HUES6 (cell line): ENCODE measurements at regions not wholly inside any gene's neighbourhood (a gene's known extent, or its start where the extent isn't known, plus 50 kb on each side); places are given as distances from the start of the nearest gene placed in this dataset.
"Not testable (repeated sequence)": the region's sequence is repeated elsewhere in the genome, so short reads cannot be mapped to it uniquely, and the experiment has no call there.

Experiments used
- H3K27ac ChIP-seq: 2 replicates; pipeline ENCODE4 v1.7.0; 2013; ENCODE audit warnings: low read depth, mild to moderate bottlenecking, low read length, inconsistent platforms
- H3K27me3 ChIP-seq: 2 replicates; pipeline ENCODE4 v1.6.1; 2013; ENCODE audit warnings: low read length; ENCODE audit not compliant: control insufficient read depth, insufficient read depth
- H3K36me3 ChIP-seq: 2 replicates; pipeline ENCODE4 v1.6.1; 2013; ENCODE audit warnings: low read length; ENCODE audit not compliant: control insufficient read depth, insufficient read depth
- H3K4me1 ChIP-seq: 2 replicates; pipeline ENCODE4 v1.6.1; 2013; ENCODE audit warnings: low read length; ENCODE audit not compliant: control insufficient read depth, insufficient read depth
- H3K4me3 ChIP-seq: 2 replicates; pipeline ENCODE4 v1.5.1; 2013; ENCODE audit warnings: low read depth, low read length
- H3K9ac ChIP-seq: one replicate; pipeline ENCODE4 v1.6.1; 2013; ENCODE audit warnings: mild to moderate bottlenecking, low read length
- H3K9me3 ChIP-seq: 2 replicates; pipeline ENCODE4 v1.6.1; 2013; ENCODE audit warnings: low read depth, low read length; ENCODE audit not compliant: control insufficient read depth, insufficient read depth

DNA sequence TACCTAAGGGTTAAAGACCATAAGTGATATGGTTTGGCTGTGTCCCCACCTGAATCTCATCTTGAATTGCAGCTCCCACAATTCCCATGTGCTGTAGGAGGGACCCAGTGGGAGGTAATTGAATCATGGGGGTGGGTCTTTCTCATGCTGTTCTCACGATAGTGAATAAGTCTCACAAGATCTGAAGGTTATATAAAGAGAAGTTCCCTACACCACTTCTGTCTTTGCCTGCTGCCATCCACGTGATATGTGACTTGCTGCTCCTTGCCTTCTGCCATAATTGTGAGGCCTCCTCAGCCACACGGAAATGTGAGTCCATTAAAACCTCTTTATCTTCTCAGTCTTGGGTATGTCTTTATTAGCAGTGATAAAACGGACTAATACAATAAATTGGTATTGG is 75.0 kb upstream of the CADPS start:
- 0 out of 2 replicates have a peak, but pooled peaks cover 3% of the 10 kb centered on the region for H3K9me3 ChIP-seq
- H3K4me1 ChIP-seq: peaks cover 26% of the 10 kb centered on the region
- H3K27me3 ChIP-seq: no peaks in the 10 kb centered on the region
- H3K9ac ChIP-seq: peak overlapping the region; percentile 76
- H3K27ac ChIP-seq: peak overlapping the region; percentile 69
- H3K4me3 ChIP-seq: peak overlapping the region; percentile 62
- peaks cover 29% of the 10 kb centered on the region for H3K36me3 ChIP-seq

DNA sequence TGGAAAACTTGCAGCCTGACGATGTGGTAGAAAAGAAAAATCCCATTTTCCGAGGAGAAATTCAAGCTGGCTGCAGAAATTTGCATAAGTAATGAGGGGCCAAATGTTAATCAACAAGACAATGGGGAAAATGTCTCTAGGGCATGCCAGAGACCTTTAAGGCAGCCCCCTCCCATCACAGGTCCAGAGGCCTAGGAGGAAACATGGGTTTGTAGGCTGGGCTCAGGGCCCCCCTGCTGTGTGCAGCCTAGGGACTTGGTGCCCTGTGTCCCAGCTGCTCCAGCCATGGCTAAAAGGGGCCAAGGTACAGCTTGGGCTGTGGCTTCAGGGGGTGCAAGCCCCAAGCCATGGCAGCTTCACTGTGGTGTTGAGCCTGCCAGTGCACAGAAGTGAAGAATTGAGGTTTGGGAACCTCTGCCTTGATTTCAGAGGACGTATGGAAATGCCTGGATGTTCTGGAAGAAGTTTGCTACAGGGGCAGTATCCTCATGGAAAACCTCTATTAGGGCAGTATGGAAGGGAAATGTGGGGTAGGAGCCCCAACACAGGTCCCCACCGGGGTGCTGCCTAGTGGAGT is 75.9 kb upstream of the CADPS start:
- peak overlapping the region; percentile 76 for H3K9ac ChIP-seq
- H3K4me1 ChIP-seq: peaks cover 28% of the 10 kb centered on the region
- H3K9me3 ChIP-seq: 0 out of 2 replicates have a peak, but pooled peaks cover 3% of the 10 kb centered on the region
- peak overlapping the region; percentile 69 for H3K27ac ChIP-seq
- H3K27me3 ChIP-seq: no peaks in the 10 kb centered on the region
- peak overlapping the region; percentile 62 for H3K4me3 ChIP-seq
- peaks cover 36% of the 10 kb centered on the region for H3K36me3 ChIP-seq

DNA sequence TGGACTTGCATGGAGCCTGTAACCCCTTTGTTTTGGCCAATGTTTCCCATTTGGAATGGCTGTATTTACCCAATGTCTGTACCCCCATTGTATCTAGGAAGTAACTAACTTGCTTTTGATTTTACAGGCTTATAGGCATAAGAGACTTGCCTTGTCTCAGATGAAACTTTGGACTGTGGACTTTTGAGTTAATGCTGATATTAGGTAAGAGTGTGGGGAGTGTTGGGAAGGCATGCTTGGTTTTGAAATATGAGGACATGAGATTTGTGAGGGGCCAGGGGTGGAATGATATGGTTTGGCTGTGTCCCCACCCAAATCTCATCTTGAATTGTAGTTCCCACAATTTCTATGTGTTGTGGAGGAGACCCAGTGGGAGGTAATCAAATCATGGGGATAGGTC is 76.7 kb upstream of the CADPS start:
- not testable (repeated sequence) for H3K27me3 ChIP-seq, H3K9me3 ChIP-seq, H3K27ac ChIP-seq
- peak overlapping the region; percentile 17 for H3K9ac ChIP-seq
- H3K36me3 ChIP-seq: peaks cover 37% of the 10 kb centered on the region
- H3K4me1 ChIP-seq: peaks cover 28% of the 10 kb centered on the region
- peak overlapping the region; percentile 62 for H3K4me3 ChIP-seq

DNA sequence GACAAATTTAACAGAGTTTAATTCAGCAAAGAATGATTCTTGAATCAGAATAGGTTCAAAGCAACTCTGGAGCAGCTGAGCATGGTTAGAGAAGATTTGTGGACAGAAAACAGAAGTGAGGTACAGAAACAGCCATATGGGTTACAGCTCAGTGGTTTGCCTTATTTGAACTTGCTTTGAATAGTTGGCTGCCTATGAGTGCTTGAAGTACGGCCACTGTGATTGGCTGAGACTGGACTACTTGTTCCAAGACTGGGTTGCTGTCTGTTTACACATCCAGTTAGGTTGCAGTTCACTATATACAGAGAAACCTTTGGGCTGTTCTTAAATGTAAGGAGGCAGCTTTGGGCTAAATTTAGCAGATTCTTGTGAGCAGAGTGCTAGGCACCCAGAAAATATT is 79.4 kb upstream of the CADPS start:
- Histone ChIP-seq H3K27ac (no peak overlapping the region), H3K27me3 (no peaks in the 10 kb centered on the region), H3K4me1 (peaks cover 28% of the 10 kb centered on the region), H3K36me3 (peaks cover 45% of the 10 kb centered on the region), H3K4me3 (no peak overlapping the region), H3K9me3 (0 out of 2 replicates have a peak, but pooled peaks cover 3% of the 10 kb centered on the region), H3K9ac (no peak overlapping the region)

DNA sequence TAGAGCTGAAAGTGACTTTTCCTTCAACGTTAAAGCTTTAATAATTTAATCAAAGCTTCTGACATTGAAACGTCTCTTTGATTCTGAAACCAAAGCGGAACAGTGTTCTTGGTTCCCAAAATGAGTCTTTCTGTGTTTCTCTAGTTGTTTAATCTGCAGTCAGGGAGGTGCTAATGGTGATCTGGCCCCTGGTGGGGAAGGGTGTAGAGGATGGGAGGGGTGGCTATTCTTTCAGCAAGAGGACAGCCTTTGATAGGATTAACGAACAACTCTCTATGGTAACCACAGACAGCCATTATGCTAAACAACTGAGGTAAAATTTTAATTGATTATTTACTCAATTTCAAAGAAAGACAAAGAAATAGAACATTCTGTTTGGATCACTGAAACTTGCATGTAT is 79.9 kb upstream of the CADPS start:
- H3K4me3 ChIP-seq: no peak overlapping the region
- H3K27ac ChIP-seq: no peak overlapping the region
- H3K27me3 ChIP-seq: no peaks in the 10 kb centered on the region
- H3K4me1 ChIP-seq: peaks cover 24% of the 10 kb centered on the region
- H3K9ac ChIP-seq: no peak overlapping the region
- H3K36me3 ChIP-seq: peaks cover 45% of the 10 kb centered on the region
- H3K9me3 ChIP-seq: 0 out of 2 replicates have a peak, but pooled peaks cover 3% of the 10 kb centered on the region

DNA sequence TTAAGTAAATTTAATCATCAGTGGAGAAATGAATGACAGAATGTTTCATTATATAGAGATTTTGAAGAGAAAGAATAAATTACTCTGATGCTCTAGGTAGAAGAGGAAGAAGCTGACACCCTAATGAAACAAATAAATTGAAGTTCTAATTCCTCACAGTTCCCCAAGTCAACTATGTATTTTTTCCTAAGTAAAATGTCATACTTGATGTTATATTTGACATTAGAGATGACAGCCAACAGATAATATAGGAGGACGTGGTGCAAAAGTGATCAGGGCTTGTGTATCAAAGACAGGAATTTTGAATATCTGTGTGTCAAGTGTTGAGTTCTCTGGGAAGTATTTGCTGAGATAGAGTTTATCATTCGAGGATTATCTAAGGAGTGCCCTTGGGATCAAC is 81.2 kb upstream of the CADPS start:
- Histone ChIP-seq H3K36me3 (peaks cover 45% of the 10 kb centered on the region), H3K27me3 (no peaks in the 10 kb centered on the region), H3K9ac (no peak overlapping the region), H3K4me1 (peaks cover 17% of the 10 kb centered on the region), H3K4me3 (no peak overlapping the region), H3K9me3 (0 out of 2 replicates have a peak, but pooled peaks cover 2% of the 10 kb centered on the region), H3K27ac (no peak overlapping the region)

DNA sequence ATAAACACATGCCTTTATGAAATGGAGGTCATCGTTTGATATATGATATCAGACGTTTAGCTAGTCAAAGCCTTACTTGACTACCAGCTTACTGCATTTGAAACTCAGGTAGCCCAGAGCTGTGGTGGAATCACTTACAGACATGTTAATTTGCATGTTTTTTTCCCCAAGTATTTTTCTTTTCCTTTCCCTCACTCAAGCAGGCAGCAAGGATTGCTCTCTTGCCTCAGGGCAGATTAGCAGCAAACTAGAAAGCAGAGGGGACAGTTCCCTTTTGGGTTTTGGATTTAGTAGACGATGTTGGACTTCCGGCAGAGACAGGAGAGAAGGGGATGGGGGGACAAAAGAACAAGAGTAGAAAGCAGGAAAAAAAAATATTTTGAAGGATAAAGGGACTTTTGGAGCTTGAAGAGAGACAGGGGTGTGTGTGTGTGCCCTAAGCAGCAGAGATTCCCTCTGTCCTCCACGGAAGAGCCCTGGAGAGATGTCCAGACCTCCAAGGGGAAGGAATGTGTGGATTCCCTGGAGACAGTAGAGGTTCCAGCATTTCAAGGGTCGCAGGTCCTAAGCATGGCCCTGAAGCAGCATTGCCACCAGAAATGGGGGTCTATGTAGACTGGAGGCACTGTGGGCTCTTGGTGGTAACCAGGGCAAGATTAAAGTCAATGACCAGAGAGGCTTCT is 86.8 kb upstream of the CADPS start:
- H3K27ac ChIP-seq: no peak overlapping the region
- H3K4me3 ChIP-seq: no peak overlapping the region

DNA sequence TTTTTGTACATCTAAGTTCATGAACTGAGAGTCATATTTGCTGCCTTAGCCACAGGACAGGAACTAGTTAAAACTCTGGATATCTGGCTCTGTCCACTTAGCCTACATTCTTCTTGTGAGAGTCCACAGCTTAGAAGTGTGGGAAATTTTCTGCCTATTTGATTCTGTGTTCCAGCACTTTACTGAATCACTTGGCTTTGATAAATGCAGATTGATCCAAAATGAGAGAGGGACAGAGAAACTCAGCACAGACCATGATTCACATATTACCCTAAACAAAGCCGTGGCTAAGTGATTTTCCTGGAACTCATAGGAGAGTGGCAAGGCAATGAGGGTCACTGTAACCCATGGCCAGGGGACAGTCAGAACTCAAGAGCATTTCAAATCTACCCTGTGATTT is 87.5 kb upstream of the CADPS start:
- no peak overlapping the region for H3K27ac ChIP-seq
- H3K27me3 ChIP-seq: no peaks in the 10 kb centered on the region
- no peaks in the 10 kb centered on the region for H3K9me3 ChIP-seq
- H3K4me1 ChIP-seq: peaks cover 21% of the 10 kb centered on the region
- H3K36me3 ChIP-seq: peaks cover 7% of the 10 kb centered on the region; the same call in 1 of the 2 replicates
- no peak overlapping the region for H3K4me3 ChIP-seq
- no peak overlapping the region for H3K9ac ChIP-seq

More for the DNA sequence above, 86.8 kb upstream of the CADPS start:
- Histone ChIP-seq H3K4me1 (peaks cover 21% of the 10 kb centered on the region), H3K36me3 (peaks cover 12% of the 10 kb centered on the region; the same call in 1 of the 2 replicates), H3K9me3 (no peaks in the 10 kb centered on the region), H3K9ac (no peak overlapping the region), H3K27me3 (no peaks in the 10 kb centered on the region)

DNA sequence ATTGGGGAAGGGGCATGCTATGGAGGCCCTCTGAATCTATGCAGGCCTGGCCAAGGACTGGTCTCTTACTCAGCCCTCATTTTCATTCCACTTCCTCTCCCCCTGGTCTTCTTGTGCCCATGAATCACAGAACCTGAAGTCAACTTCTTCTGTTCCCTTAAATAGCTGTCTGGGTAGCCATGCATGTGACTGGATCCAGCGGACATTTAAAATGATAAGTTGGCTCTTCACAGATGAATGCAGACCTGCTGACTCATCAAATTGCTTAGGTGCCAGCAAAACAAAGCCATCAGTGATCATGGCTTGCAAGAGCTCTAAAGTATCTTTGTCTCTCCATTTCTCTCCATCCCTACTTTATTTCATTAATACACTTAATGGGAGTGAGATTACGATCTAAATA is 90.1 kb upstream of the CADPS start:
- Histone ChIP-seq H3K4me1 (peaks cover 21% of the 10 kb centered on the region), H3K36me3 (peaks cover 4% of the 10 kb centered on the region; the same call in 1 of the 2 replicates), H3K27ac (no peak overlapping the region), H3K9ac (no peak overlapping the region), H3K4me3 (no peak overlapping the region), H3K9me3 (no peaks in the 10 kb centered on the region), H3K27me3 (no peaks in the 10 kb centered on the region)

DNA sequence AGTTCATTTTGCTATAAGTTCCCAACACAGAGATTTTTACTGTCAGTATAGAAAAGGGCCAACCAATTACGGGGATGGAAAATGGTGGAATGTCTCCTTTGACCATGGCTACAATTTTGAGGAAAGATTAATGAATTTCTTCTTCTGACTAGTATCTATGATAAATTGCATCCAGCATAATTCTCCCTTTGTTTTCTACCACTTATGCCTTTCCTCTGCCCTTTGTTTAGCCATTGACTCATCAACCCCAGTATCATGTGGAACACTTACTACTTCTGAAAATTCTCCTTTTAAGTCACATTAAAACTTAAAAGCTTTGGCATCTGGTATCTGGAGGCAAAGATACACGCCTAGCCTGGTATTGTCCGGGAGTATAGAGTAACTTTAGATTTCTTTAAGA is 92.9 kb upstream of the CADPS start:
- H3K36me3 ChIP-seq: peaks cover 4% of the 10 kb centered on the region
- no peak overlapping the region for H3K9ac ChIP-seq
- H3K4me3 ChIP-seq: no peak overlapping the region
- no peaks in the 10 kb centered on the region for H3K9me3 ChIP-seq
- no peak overlapping the region for H3K27ac ChIP-seq
- peaks cover 8% of the 10 kb centered on the region; the same call in 1 of the 2 replicates for H3K4me1 ChIP-seq
- no peaks in the 10 kb centered on the region for H3K27me3 ChIP-seq

DNA sequence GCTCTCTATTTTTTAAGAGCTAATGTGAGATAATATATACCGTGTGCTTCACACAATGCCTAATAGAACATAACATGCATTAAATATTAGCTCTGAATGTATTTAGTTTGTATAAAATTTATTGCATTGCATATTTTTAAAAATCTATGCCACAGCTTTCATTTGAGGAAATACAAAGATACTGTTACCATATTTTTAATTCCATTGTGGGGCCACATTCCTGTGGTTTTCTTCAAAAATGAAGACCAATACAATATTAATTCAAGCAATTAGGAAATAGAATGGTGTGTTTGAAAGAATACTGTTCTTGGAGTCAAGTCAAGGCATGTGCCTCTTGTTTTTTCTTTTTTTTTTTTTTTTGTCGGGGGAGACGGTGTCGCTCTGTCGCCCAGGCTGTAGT is 95.4 kb upstream of the CADPS start:
- no peaks in the 10 kb centered on the region for H3K4me1 ChIP-seq
- H3K9me3 ChIP-seq: no peaks in the 10 kb centered on the region
- H3K4me3 ChIP-seq: no peak overlapping the region
- H3K36me3 ChIP-seq: peaks cover 4% of the 10 kb centered on the region
- no peak overlapping the region for H3K9ac ChIP-seq
- H3K27ac ChIP-seq: no peak overlapping the region
- H3K27me3 ChIP-seq: no peaks in the 10 kb centered on the region
